Nephron progenitor cell (in vitro differentiated cells): ENCODE measurements at regions not wholly inside any gene's neighbourhood (a gene's known extent, or its start where the extent isn't known, plus 50 kb on each side); places are given as distances from the start of the nearest gene placed in this dataset.

Source experiments
- DNase-seq: peaks from one replicate; pipeline ENCODE4 v3.0.0; 2021
- H3K27ac Mint-ChIP-seq: 2 replicates; pipeline ENCODE4 v1.8.0; 2021; ENCODE audit warnings: mild to moderate bottlenecking, moderate library complexity, mixed read lengths
- H3K27me3 Mint-ChIP-seq: 2 replicates; pipeline ENCODE4 v1.8.0; 2021; ENCODE audit warnings: mild to moderate bottlenecking, low read depth, mixed read lengths; ENCODE audit not compliant: poor library complexity
- H3K36me3 Mint-ChIP-seq: 2 replicates; pipeline ENCODE4 v1.8.0; 2021; ENCODE audit warnings: low read depth, mixed read lengths
- H3K4me1 Mint-ChIP-seq: 2 replicates; pipeline ENCODE4 v1.8.0; 2021; ENCODE audit warnings: mixed read lengths
- H3K4me3 Mint-ChIP-seq: 2 replicates; pipeline ENCODE4 v1.8.0; 2021; ENCODE audit warnings: mild to moderate bottlenecking, moderate library complexity, mixed read lengths
- H3K9me3 Mint-ChIP-seq: 2 replicates; pipeline ENCODE4 v1.8.0; 2021; ENCODE audit warnings: mild to moderate bottlenecking, moderate library complexity, mixed read lengths
- CTCF ChIP-seq: fragments of 200-600 bp; sonication (generic); IDR thresholded peaks from 2 replicates; pipeline ENCODE4 v1.5.0; 2021; ENCODE audit warnings: antibody characterized with exemption

DNA sequence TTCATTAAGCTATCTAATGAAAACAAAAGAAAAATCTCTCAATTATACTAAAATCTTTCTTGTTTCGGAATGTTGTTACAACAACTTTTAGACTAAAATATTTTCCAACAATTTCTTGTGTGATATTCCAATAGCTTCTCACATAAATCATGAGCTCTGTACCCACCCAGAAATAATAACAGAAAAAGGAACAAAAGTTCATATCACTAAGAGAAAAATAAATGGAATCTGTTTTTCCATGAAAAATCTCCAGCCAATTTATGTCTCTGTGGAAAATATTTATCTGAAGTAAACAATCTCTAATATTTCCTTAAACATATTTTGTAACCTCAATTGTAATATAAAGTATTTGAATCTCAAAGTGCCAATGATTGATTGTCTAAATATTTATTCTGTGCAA, 628.6 kb upstream of the ANKRD30A start:
- Mint-ChIP-seq H3K27me3 (peaks cover 5% of the 10 kb centered on the region), H3K36me3 (no peaks in the 10 kb centered on the region), H3K4me1 (no peaks in the 10 kb centered on the region), H3K4me3 (no peak overlapping the region), H3K27ac (no peak overlapping the region), H3K9me3 (no peaks in the 10 kb centered on the region)
- DNase-seq = no peak
- no peak for TF ChIP-seq CTCF

DNA sequence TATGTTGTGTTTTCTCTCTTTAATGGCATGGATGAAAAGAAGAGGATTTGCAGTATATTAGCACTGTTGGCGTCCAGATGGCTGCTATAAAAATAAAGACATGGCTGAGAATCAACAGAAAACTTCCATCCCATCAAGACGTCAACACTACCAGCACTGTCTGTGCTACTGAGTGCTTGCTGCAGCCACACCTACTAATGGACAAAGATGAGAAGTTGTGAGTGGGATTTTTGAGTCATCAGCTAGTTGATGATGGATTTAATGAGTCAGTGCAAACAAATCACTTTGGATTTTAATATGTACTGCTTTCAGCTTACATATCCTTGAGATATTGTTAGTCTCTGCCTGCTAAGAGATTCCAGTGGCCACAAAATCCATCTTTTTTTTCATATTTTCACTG, 631.0 kb upstream of the ANKRD30A start:
- H3K4me1 Mint-ChIP-seq = peaks cover 15% of the 10 kb centered on the region
- no peak overlapping the region for H3K4me3 Mint-ChIP-seq
- no peaks in the 10 kb centered on the region for H3K36me3 Mint-ChIP-seq
- H3K9me3 Mint-ChIP-seq = no peaks in the 10 kb centered on the region
- no peak overlapping the region for H3K27ac Mint-ChIP-seq
- no peak for DNase-seq
- no peak for TF ChIP-seq CTCF
- peaks cover 8% of the 10 kb centered on the region for H3K27me3 Mint-ChIP-seq

- DNase-seq = no peak
- Mint-ChIP-seq H3K36me3 (no peaks in the 10 kb centered on the region), H3K4me1 (peaks cover 15% of the 10 kb centered on the region), H3K27me3 (peaks cover 10% of the 10 kb centered on the region), H3K27ac (no peak overlapping the region), H3K9me3 (no peaks in the 10 kb centered on the region), H3K4me3 (no peak overlapping the region)
- no peak for TF ChIP-seq CTCF
These were observed 631.9 kb upstream of the ANKRD30A start for GRCh38 chr10:36493516-36493880.

DNA sequence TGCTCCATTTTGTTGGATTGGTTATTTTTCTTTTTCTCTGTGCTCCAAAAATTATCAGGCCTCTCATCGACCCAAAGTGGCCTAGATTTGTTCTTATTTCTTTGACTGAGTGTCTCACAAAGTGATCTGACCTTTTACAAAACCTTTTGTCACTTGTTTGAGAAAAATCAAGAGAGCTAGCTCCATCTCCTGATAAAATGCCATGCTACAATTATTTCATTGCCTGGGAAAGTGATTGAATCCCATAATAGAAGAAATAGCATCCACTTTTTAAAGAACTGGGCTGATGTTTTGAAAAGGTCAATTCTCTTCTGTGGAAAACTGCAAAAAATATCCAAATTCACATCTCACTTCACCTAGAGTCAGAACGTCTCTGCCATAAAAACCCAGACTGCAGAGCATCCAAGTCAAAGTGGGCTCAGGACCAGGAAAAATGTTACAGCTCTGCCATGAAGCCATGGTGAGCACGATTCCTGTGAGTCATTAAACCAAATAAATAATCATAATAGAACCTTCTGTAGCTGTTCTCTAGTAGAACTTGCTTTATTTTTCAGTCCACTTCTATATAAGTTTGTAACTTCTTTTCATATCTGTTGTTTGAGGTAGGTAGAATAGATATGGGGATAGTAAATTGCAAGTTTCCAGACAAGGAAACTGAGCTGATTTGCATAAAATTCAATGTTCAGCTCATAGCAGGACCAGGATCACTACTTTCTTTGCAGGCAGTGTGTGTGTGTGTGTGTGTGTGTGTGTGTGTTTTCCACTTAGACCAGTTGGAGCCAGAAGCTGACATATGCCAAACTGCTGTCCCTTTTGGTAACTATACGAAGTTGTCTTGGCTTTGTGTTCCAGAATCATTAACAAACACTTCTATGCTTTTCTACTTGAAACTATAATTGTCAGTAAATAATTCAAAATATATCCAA, 632.5 kb upstream of the ANKRD30A start:
- no peaks in the 10 kb centered on the region for H3K36me3 Mint-ChIP-seq
- no peak overlapping the region for H3K27ac Mint-ChIP-seq
- no peak overlapping the region for H3K4me3 Mint-ChIP-seq
- H3K4me1 Mint-ChIP-seq = peaks cover 15% of the 10 kb centered on the region
- peaks cover 13% of the 10 kb centered on the region for H3K27me3 Mint-ChIP-seq
- no peak for DNase-seq
- no peak for TF ChIP-seq CTCF
- H3K9me3 Mint-ChIP-seq = no peaks in the 10 kb centered on the region

DNA sequence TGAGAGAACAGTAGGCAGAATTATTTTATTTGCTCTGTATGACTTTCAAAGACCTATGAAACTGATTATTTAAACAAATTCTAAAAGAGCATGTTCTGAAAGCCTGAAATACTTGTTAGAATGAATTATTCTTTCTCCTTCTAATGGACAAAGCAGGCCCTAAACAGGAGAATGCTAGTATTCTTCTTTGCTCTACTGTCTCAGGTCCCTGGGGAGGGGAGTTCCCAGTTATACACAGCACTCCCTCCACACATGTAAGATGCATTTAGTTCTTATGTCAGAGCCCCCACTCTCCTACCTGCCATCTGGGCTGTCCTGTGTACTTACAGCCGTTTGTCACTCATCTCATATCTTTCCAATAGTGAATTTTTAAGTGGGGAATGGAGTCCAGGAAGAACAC, 633.5 kb upstream of the ANKRD30A start:
- no peak for DNase-seq
- H3K27me3 Mint-ChIP-seq = peaks cover 13% of the 10 kb centered on the region
- no peaks in the 10 kb centered on the region for H3K9me3 Mint-ChIP-seq
- peaks cover 15% of the 10 kb centered on the region for H3K4me1 Mint-ChIP-seq
- H3K4me3 Mint-ChIP-seq = no peak overlapping the region
- H3K27ac Mint-ChIP-seq = no peak overlapping the region
- TF ChIP-seq CTCF = no peak
- H3K36me3 Mint-ChIP-seq = no peaks in the 10 kb centered on the region
